OCI-LY7 (cell line): ENCODE measurements at regions not wholly inside any gene's neighbourhood (a gene's known extent, or its start where the extent isn't known, plus 50 kb on each side); places are given as distances from the start of the nearest gene placed in this dataset.

Experiments used
- BruUV-seq: library from RNA; stranded (reverse); fragments of 400-500 nt; replicated peaks from 2 replicates; lab custom pipeline; 2021; lab: Mats Ljungman, UMichigan
- CTCF ChIA-PET: fragments of 300-600 bp; sonication (Branson Sonifier 250); formaldehyde crosslinking; loops from one replicate; lab custom pipeline; 2022; ENCODE audit warnings: antibody characterized with exemption; ENCODE audit not compliant: unreplicated experiment; lab: Charles Lee
- POLR2A ChIA-PET: fragments of 300-600 bp; sonication (Branson Sonifier 250); formaldehyde crosslinking; loops from one replicate; lab custom pipeline; 2022; ENCODE audit warnings: antibody characterized with exemption; lab: Charles Lee
- DNase-seq: peaks from one replicate; pipeline ENCODE4 v3.0.0-alpha.2; 2015; ENCODE audit warnings: low spot score
- H2AFZ ChIP-seq: fragments of 200-600 bp; sonication (generic), shearing (Covaris generic); 2 replicates; pipeline ENCODE4 v1.6.1; 2014; ENCODE audit warnings: mild to moderate bottlenecking, antibody characterized with exemption, low read length, moderate library complexity
- H3K27ac ChIP-seq: fragments of 200-600 bp; sonication (generic); 2 replicates; pipeline ENCODE4 v1.5.1; 2014; ENCODE audit warnings: mixed run types, low read depth, mild to moderate bottlenecking, moderate library complexity, low read length, inconsistent platforms; ENCODE audit not compliant: poor library complexity, severe bottlenecking
- H3K36me3 ChIP-seq: fragments of 200-600 bp; sonication (generic); 2 replicates; pipeline ENCODE4 v1.6.1; 2014; ENCODE audit warnings: mild to moderate bottlenecking, antibody characterized with exemption, low read length, moderate library complexity, mixed read lengths; ENCODE audit not compliant: insufficient read depth
- H3K4me1 ChIP-seq: fragments of 200-600 bp; sonication (generic); 2 replicates; pipeline ENCODE4 v1.5.1; 2014; ENCODE audit warnings: mild to moderate bottlenecking, low read length; ENCODE audit not compliant: insufficient read depth, poor library complexity, severe bottlenecking
- H3K4me2 ChIP-seq: fragments of 200-600 bp; sonication (generic); 2 replicates; pipeline ENCODE4 v1.6.1; 2014; ENCODE audit warnings: mild to moderate bottlenecking, low read length
- H3K4me3 ChIP-seq: fragments of 200-600 bp; sonication (generic); 2 replicates; pipeline ENCODE4 v1.5.1; 2014; ENCODE audit warnings: mild to moderate bottlenecking, low read depth, low read length; ENCODE audit not compliant: poor library complexity, severe bottlenecking
- H3K79me2 ChIP-seq: fragments of 200-600 bp; sonication (generic); 2 replicates; pipeline ENCODE4 v1.6.1; 2016; ENCODE audit warnings: low read depth, mild to moderate bottlenecking, low read length, moderate library complexity, mixed read lengths; ENCODE audit not compliant: insufficient read depth
- H3K9me2 ChIP-seq: fragments of 200-600 bp; sonication (generic); 2 replicates; pipeline ENCODE4 v1.6.1; 2016; ENCODE audit warnings: mild to moderate bottlenecking, low read length, mixed read lengths; ENCODE audit not compliant: insufficient read depth
- H3K9me3 ChIP-seq: fragments of 200-600 bp; sonication (generic); 2 replicates; pipeline ENCODE4 v1.6.1; 2014; ENCODE audit warnings: mild to moderate bottlenecking, mixed run types, low read length, mixed read lengths
- H4K20me1 ChIP-seq: fragments of 200-600 bp; sonication (generic); 2 replicates; pipeline ENCODE4 v1.6.1; 2014; ENCODE audit warnings: mild to moderate bottlenecking, antibody characterized with exemption, low read length, moderate library complexity, mixed read lengths; ENCODE audit not compliant: insufficient read depth
- CTCF ChIP-seq: fragments of 200-600 bp; sonication (generic); conservative IDR thresholded peaks from 2 replicates; pipeline ENCODE4 v1.5.1; 2014; ENCODE audit warnings: mild to moderate bottlenecking, antibody characterized with exemption, low read length, moderate library complexity, mixed read lengths
- EZH2phosphoT487 ChIP-seq: fragments of 200-600 bp; sonication (generic); IDR thresholded peaks from 2 replicates; pipeline ENCODE4 v1.6.1; 2018; ENCODE audit warnings: low read depth, borderline replicate concordance, mild to moderate bottlenecking, mixed run types, antibody characterized with exemption, low read length, moderate library complexity, mixed read lengths
- intact Hi-C: fragments of 100-400 bp; cut with micrococcal nuclease; formaldehyde crosslinking; loops from one replicate; pipeline ENCODE4 v1.10.0; 2022; ENCODE audit not compliant: unreplicated experiment

GRCh38 chr6:121670511-121670910 is 235.1 kb downstream of the GJA1 start:
- POLR2A ChIA-PET, result interaction anchor here (0.6 to 1.0 kb wide), 2 partner anchors 10 to 88 kb away, joined by 3 to 4 read pairs; no protein-coding TSS in a partner anchor
- no peaks in the 10 kb centered on the region for H3K36me3 ChIP-seq
- H3K4me1 ChIP-seq, result no peaks in the 10 kb centered on the region
- intact Hi-C loops, result no loop called here
- H4K20me1 ChIP-seq, result no peaks in the 10 kb centered on the region
- no peak overlapping the region for H3K4me3 ChIP-seq
- H3K4me2 ChIP-seq, result no peak overlapping the region
- no TSS peak for BruUV-seq
- no peaks in the 10 kb centered on the region for H3K9me3 ChIP-seq
- no peak overlapping the region for H2AFZ ChIP-seq
- H3K79me2 ChIP-seq, result no peaks in the 10 kb centered on the region
- CTCF ChIA-PET, result no interaction called here
- no peaks in the 10 kb centered on the region for H3K9me2 ChIP-seq
- H3K27ac ChIP-seq, result no peak overlapping the region
- TF ChIP-seq CTCF (no peak), EZH2phosphoT487 (no peak)
- DNase-seq, result no peak

GRCh38 chr6:121677571-121677970 is 242.1 kb downstream of the GJA1 start:
- ChIA-PET POLR2A (no interaction called here), CTCF (no interaction called here)
- Histone ChIP-seq H3K79me2 (no peaks in the 10 kb centered on the region), H3K27ac (no peak overlapping the region), H3K9me3 (no peaks in the 10 kb centered on the region), H3K36me3 (no peaks in the 10 kb centered on the region), H3K4me3 (no peak overlapping the region), H3K4me1 (no peaks in the 10 kb centered on the region), H3K4me2 (no peak overlapping the region), H2AFZ (no peak overlapping the region), H4K20me1 (no peaks in the 10 kb centered on the region), H3K9me2 (no peaks in the 10 kb centered on the region)
- intact Hi-C loops, result no loop called here
- BruUV-seq, result no TSS peak
- TF ChIP-seq EZH2phosphoT487, result no peak
- TF ChIP-seq CTCF, result no peak
- no peak for DNase-seq

GRCh38 chr6:121678245-121678644 is 242.8 kb downstream of the GJA1 start:
- Histone ChIP-seq H2AFZ (no peak overlapping the region), H3K79me2 (no peaks in the 10 kb centered on the region), H3K9me2 (no peaks in the 10 kb centered on the region), H4K20me1 (no peaks in the 10 kb centered on the region), H3K4me2 (no peak overlapping the region), H3K9me3 (no peaks in the 10 kb centered on the region), H3K4me1 (no peaks in the 10 kb centered on the region), H3K36me3 (no peaks in the 10 kb centered on the region), H3K4me3 (no peak overlapping the region), H3K27ac (no peak overlapping the region)
- TF ChIP-seq EZH2phosphoT487 (no peak), CTCF (no peak)
- BruUV-seq, result no TSS peak
- intact Hi-C loops, result no loop called here
- no peak for DNase-seq
- ChIA-PET CTCF (no interaction called here), POLR2A (no interaction called here)
